ENCODE measurements at regions not wholly inside any gene's neighbourhood (a gene's known extent, or its start where the extent isn't known, plus 50 kb on each side); places are given as distances from the start of the nearest gene placed in this dataset.

DNA sequence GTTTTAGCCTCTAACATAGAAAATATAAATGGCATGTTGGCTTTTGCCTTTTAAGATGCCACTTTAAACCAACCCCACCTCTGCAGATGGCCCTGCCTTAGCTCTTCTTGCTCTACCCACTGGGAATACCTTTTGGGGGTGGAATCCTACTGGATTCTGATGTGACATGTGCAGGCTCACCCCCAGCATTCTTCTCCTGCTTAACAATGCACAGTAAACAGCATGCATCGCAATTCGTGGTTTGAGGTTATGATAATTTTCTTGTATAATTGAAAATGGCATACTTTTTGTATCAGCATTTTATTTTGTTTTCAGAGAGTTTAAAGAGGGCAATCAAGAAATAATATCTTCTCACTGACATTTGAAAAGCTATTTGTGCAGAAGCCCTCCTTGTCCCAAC is 167.9 kb downstream of the AREG start:
- no peak for DNase-seq (ENCODE audit: low read depth)

DNA sequence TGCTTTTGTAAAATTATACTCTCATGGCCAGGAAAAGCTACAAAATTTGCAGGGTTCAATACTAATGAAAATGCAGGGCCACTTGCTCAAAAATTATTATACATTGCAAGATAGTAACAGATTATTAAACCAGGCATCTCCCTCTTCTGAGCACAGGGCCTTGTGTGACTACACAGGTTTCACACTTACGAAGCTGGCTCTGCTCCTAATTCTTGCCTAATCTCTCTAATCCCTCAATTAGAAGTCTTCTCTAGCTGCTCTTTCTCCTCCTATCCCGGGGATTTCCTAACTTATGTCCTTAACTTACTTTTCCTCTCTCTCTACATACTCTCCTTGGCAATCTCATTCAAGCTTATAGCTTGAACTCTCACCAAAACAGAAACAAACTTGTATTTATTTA is 168.3 kb downstream of the AREG start:
- DNase-seq (ENCODE audit: low read depth), result no peak

DNA sequence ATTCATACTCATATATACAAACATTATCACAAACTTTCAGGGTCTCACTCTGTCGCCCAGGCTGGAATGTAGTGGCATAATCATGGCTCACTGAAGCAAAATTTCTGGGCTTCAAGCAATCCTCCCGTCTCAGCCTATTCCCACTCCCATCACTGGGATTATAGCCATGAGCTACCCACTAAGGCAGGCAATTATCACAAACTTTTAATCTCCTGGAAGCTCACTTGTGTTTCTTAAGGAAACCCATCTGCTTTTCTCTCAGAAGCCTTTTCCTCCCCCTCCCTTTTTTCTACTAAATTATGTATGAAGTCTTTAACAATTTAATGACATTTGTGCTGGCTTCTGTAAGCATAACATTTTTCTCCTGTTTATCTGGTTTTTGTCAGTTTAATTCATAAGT is 170.5 kb downstream of the AREG start:
- no peak for DNase-seq (ENCODE audit: low read depth)

DNA sequence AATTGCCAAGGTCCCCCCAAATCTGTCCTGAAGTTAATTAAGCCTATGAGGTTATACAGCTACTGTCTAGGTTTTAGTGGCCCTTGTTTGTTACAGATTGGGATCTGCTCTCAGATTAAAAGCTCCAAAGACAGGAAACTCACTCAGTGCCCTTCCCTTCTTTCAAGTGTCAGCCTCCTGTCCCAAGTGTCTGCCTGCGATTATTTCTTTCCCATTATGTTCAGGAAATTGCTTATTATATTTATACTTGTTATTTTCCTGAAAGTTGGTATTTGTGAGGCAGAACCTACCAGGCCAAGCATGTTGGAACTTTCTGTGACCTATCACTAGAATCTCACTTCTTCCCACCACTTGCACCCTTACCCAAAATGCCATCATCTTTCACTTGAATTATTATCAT is 173.2 kb downstream of the AREG start:
- DNase-seq (ENCODE audit: low read depth), result no peak

DNA sequence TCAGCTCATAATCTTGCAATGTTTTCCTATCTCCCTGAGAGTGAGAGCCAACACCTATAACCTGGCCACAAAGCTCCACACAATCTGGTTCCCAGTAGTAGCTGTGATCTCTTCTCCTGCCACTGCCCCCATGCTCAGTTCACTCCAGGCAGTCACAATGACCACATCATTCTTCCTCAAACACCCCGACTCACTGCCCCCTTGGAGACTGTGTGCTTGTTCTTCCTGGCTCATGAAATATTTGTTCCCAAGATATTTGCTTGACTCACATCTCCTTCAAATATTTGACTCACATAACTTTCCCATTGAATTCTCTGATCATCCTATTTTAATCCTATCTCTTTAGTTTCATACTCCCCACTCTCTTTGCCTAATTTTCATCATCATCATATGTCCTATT is 173.7 kb downstream of the AREG start:
- DNase-seq (ENCODE audit: low read depth), result peak; percentile 75

DNA sequence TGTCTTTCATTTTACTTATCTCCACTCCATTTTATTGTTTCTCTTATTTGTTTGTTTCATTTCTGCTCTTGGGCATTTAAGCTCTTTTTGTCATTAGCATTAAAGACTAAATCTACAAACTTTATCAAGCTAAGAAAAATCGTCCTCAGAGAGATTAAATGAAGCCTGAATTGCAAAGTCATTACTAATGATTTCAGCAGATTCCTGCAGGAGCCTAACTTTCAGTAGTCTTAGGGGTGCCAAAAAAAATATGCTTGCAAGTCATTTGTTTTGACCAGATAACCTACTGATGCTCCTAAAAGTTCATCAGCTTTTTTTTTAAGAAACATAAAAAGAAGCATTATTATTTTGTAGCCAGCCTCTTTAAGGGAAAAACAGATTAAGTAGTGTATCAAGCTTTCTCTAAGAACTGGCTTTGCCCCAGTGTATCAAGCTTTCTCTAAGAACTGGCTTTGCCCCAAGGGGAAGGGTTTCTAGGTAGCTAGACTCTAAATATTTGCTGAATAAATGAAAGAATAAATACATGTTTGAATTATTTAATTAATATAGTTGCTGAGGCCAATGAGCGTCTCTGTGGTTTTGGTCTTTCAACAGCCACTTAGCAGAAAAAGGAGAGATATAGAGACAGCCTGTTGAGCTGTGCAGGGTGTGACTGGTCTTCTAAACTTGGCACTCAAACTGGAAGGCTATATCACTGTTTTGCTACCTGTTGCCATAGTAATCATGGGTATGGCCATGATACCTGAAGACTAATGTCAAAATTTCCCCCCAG is 174.2 kb downstream of the BTC start:
- DNase-seq (ENCODE audit: low read depth), result no peak

DNA sequence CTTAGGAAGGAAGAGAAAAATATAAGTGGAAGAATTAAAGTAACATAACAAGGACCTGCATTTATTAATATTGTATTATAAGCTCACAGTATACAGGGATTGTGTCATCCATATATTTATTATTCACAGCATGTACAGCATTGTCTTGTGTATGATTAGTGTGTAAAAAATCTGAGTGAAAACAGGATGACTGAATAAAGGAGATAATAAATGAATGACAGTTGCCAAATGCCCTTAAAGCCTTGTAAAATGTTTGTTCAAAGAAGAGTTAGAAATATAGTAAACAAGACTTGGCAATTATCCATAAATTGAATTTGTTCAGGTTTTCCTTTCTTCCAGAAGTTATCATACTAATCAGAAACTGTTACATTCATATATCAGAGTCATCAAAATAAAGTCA is 172.7 kb downstream of the BTC start:
- no peak for DNase-seq (ENCODE audit: low read depth)

DNA sequence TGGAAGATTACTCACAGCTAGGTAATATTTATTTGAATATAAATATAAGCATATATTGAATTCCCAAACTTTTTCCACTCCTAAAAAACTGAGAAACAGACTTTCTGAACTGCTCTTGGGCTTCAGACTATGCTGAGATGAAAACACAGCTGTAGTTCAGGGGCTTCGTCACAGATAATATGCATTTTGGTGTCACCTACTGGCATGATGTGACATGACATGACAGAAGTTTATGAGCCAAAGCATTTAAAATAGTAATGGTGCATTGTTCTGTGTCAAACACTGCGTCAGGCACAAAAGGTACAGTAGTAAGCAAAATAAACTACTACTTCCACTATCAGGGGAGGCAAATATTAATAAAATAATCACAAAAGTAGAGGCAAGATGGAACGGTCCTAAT is 171.3 kb downstream of the BTC start:
- DNase-seq (ENCODE audit: low read depth), result peak; percentile 43

DNA sequence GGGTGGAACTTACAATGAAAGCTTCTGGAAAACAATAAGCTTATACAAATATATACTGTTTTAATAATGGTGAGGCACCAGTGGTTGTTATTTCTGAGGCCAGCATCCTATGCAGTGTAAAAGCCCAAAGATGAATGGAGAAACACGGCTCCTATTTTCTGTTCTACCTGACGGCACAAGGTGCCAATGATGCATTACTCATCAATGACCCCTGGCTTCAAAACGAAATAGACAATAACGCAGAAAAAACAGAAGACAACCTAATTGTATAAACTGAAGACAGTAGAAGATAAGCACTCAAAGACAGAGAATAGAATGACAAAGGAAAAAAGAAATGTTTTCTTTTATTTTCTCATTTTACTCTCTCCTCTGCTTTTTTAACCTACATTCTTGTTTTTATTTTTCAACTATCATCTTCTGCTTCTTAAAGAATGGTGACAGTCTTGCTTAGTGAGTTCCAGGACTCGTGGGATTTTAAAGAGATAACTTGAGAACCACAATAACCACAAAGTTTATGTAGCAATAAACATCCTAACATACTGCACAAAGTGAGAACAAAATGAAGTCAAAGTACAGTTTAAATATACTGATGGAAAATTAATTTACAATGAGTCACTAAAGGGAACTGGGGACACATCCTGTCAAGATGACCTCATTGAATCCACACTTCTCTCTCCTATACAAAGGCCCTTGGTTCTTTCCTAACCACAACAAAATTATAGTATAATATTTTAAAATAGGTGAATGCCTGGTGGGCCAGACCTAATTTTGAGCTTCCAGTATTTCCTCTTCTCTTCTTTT is 169.8 kb downstream of the BTC start:
- DNase-seq (ENCODE audit: low read depth), result peak; percentile 97

DNA sequence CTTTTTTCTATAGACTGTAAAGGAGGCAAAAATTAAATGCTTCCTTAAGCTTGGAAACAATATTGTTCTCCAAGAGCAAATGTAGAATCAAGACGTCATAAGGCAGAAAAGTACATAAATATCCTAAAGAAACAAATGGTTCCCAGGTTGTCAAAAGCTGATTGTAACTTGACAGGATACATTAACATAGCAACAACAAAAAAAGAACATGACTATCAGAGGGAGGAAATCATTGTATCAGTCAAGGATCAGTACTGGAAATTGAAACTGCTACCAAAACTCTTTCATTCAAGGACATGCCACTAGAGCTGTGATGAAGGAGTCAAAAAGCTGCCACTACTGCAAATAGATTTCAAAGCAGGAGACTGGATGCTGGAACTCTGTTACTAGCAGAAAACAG is 168.3 kb downstream of the BTC start:
- DNase-seq (ENCODE audit: low read depth), result no peak

DNA sequence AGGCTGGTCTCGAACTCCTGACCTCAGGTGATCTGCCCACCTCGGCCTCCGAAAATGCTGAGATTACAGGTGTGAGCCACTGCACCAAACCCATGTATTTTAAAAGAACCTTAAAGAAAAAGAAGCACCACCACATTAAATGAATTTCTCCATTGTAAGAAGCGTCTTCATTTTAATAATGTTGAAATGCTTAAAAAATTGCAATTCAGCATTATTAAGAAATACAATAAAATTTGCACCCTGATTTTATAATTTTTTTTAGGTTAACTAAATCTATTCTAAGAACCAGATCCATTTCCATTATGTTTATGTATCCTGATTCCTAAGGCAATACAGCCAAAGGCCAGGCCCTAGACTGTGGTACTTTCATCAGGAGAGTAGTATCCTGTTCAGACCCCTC is 167.2 kb downstream of the BTC start:
- no peak for DNase-seq (ENCODE audit: low read depth)

DNA sequence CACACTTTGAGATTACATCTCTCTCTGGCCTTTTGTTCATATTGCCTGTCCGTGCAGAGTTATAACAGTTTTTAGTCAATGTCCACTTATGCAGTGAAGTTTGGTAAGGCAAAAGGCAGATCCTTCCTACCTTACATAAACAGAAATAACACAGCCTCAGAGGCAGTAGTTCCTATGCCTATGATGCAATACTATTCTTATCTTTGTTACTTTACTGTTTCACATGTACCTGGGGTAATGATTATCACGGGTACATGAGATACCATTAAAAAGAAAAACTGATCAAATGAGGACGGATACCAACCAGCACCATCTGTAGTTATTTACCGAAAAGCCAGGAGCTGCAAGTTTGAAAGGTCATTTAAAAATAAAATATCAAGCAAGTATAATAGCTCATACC is 166.8 kb downstream of the BTC start:
- DNase-seq (ENCODE audit: low read depth), result no peak

DNA sequence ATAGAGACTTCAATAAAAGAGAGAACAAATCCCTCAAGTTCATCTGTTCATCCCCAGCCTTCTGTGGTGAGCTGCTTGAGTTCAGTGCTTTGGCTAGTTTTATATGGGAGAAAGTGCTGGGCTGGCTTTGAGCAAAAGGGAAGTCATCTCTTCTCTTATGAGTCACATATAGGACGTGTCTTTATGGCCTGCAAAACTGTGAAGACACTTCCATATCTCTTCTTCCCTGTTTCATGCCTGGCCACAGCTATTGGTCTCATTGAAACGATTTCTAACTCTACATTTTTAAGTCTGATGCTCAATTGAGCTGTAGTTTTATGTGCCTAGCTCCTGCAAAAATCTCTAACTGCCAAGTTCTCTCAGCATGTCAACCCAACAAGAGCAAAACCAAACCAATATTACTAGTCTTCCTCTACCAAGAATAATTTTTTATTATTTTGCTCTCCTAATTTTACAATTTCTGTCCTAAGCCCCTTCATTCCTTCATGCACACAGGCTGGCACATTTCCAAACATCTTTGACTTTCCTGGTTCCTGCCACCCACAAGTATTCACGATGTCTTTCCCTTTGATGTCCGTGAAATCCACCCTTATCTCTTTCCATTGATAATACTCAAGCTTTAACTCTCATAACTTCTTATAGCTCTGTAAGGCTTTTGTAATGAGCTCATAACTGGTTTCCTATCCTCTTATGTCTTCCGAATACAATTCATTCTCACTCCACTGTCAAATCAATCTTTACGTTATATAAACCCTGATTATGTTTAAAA is 165.3 kb downstream of the BTC start:
- DNase-seq (ENCODE audit: low read depth), result peak; percentile 56

DNA sequence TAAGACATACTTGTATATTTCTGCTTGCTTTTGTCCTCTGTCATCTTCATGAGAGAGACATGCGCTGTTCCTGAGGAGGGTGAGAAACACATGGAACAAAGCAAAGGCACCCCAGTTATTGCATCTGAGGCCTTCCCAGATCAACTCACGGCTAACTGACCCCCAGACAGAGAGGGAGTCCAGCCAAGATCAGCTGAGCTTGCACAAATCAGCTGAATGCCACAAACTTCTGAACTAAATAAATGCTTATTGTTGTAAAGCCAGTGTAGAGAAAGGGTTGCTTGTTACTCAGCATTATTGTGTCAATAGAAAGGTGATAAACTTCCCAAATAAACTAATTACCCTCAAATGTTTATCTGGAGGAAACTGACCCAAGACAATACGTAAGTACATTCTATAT is 163.8 kb downstream of the BTC start:
- DNase-seq (ENCODE audit: low read depth), result no peak

DNA sequence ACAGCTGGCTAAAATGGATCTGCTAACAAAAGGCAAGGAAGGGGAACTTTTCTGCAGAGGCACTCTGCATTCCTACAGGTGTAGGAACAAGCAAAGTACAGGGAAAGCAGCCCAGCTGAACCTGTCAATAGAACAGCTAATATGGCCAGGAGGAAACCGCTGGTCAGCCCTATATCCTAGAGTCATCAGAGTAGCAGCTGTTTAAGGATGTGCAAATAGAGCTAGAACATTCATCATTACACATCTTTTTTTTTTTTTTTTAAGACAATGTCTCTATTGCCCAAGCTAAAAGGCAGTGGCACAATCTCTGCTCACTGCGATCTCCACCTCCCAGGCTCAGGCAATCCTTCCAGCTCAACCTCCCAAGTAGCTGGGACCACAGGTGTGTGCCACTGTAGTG is 163.0 kb downstream of the BTC start:
- DNase-seq (ENCODE audit: low read depth), result peak; percentile 56

DNA sequence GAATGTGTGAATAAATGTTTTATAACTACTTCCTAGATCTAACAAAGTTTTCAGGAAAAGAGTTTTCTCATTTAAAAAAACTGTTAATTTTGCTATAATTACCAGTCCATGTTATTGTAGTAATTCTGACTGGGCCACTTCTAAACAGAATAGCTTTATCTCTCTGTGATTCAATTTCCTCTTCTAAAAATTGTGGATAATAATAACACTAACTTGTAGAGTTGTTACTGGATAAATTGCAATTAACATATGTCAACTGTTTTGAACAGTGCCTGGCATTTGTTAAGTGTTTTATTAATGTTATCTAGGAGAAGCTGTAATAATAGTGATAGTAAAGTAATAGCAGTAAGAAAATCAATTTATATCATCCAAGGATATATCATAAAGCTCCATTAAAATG is 162.3 kb downstream of the BTC start:
- DNase-seq (ENCODE audit: low read depth), result no peak

DNA sequence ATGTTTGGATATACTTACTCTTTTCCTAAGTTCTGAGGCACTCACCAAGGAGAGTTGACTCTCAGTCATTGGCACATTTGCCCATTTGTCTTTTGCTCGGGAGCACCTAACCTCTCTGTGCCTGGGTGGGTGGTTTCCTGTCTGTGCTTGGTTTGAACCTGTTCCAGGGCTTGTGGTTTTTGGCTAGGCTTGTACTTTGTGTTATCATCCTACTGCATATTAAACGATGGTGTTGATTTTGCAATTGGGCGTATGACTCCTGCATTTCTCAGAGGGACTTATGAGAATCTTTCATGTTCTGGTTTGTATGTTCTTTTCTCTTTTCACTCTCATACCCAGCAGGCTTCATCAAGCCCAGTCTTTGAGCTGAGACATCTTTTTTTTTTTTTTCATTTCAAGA is 161.7 kb downstream of the BTC start:
- peak; percentile 98 for DNase-seq (ENCODE audit: low read depth)

DNA sequence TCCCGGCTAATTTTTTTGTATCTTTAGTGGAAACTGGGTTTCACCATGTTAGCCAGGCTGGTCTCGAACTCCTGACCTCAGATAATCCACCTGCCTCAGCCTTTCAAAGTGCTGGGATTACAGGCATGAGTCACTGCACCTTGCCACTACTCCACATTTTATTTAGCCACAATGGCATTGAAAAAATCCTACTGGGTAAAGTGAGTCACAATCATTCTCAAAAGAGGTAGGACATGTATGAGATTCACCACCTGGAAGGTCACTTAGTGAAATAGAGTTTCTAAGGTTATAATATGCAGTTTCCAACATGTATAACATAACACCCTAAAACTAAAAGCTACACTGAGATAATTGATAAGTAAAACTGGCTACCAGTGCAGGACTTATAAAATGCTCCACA is 159.2 kb downstream of the BTC start:
- peak; percentile 2 for DNase-seq (ENCODE audit: low read depth)

DNA sequence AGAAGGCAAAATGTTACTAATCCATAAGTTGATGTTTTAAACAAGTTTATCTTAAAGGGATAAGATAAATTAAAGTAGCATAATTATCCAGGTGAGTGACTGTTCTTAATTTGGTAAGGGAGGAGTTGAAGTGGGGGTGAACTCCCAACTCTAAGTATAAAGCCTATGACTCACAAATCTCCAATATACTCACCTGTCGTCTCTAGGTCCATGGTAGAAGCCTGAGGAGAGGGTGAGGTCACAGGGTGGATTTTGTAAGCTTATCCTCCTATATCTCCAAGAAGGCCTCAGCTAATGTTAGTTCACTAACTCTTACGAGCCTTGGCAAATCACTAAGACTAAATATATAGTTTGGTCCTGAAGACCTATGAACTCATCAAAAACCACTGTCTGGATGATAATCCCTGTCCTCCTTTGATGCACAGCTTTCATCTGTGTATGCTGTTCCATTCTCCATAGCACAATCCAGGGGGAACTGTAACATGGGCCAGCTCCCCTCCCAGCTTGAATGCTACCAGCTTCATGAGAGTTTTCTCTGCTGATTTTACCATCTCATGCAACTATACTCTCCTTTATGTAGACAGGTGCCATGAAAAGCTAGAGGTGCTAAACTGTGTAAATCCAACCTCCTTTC is 158.7 kb downstream of the BTC start:
- DNase-seq (ENCODE audit: low read depth), result no peak

DNA sequence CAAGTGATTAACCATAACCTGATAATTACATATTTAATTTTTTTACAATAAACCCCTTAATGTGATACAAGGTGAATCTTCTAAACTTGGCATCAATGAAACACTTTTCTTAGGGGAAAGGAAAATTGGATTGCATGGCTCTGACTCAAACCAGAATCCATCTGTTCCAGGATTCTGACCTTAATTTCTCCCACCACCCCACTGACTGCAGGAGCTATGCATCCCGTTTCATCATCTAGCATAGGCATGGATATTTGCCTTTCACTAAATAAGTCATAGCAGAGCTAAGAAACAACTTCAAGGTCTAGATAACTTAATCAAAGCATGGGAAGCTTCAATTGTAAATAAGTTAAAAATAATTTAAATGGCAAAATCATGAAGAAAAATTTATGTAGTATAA is 156.3 kb downstream of the BTC start:
- no peak for DNase-seq (ENCODE audit: low read depth)

DNA sequence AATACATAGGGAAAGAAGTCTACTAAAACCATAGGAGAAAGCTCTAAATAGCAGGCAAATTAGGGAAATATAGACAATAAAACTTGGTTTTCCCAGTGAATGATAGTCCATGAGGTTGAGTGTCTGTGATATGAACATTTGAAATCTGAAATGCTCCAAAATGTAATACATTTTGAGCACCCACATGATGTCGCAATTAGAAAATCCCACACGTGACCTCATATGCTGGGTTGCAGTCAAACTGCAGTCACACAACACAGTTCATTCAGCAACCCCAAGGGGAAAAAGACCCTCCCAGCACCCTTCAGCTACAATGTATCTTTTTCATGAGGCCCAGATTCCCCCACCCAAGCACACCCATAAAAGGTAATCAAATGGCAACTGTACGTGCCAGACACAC is 155.6 kb downstream of the BTC start:
- DNase-seq (ENCODE audit: low read depth), result no peak
